ENCODE measurements at regions not wholly inside any gene's neighbourhood (a gene's known extent, or its start where the extent isn't known, plus 50 kb on each side); places are given as distances from the start of the nearest gene placed in this dataset.
"Not testable (repeated sequence)": the region's sequence is repeated elsewhere in the genome, so short reads cannot be mapped to it uniquely, and the experiment has no call there.

DNA sequence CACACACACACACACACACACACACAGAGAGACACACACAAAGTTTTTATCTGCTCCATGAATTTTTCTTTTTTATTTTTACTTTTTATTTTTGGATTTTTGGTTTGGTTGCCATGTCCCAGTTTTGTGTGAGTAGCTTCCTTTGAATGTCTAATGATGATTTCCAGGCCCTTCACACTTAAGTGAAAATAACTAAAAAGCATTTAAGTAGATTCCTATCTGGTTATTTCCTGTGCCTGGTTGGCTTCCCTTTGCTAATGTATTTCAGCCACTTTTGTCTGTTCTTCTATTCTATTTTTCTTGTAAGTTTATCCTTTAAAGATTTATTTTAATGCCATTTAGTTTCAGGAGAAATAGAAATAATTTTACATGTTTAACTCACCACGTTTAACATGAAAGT lies 755.4 kb downstream of the SLC6A15 start:
- Histone ChIP-seq H3K27ac (ENCODE audit: low read depth, low read length) (no peak overlapping the region), H3K4me3 (ENCODE audit: low read length in 3 of 3) (no peak overlapping the region), H3K4me1 (ENCODE audit: control insufficient read depth in 3 of 3, insufficient read depth in 3 of 3, low read length in 3 of 3) (no peaks in the 10 kb centered on the region), H3K9me3 (ENCODE audit: control insufficient read depth in 3 of 3, low read length in 3 of 3) (no peaks in the 10 kb centered on the region), H3K9ac (ENCODE audit: low read depth in 1 of 3, low read length in 3 of 3) (no peak overlapping the region), H3K36me3 (ENCODE audit: control insufficient read depth in 3 of 3, insufficient read depth in 3 of 3, low read length in 3 of 3) (no peaks in the 10 kb centered on the region), H3K27me3 (ENCODE audit: control insufficient read depth in 3 of 3, insufficient read depth in 3 of 3, low read length in 3 of 3) (no peaks in the 10 kb centered on the region)

DNA sequence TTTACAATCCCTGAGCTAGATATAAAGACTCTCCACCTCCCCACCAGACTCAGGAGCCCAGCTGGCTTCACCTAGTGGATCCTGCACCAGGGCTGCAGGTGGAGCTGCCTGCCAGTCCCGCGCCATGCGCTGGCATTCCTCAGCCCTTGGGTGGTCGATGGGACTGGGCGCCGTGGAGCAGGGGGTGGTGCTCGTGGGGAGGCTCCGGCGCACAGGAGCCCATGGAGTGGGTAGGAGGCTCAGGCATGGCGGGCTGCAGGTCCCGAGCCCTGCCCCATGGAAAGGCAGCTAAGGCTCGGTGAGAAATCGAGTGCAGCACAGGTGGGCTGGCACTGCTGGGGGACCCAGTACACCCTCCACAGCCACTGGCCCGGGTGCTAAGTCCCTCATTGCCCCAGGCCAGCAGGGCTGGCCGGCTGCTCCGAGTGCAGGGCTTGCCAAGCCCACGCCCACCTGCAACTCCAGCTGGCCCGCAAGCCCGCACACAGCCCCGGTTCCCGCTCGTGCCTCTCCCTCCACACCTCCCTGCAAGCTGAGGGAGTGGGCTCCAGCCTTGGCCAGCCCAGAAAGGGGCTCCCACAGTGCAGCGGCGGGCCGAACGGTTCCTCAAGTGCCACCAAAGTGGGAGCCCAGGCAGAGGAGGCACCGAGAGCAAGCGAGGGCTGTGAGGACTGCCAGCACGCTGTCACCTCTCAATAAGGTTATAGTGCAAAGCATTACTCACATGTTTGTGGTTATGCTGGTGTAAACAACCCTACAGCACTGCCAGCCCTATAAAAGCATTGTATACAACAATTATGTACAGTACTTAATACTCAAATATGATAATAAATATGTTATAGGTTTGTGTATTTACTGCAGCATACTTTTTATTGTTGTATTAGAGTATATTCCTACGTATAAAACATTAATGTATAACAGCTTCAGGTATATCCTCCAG lies 757.3 kb downstream of the SLC6A15 start:
- not testable (repeated sequence) for H3K27me3 ChIP-seq (ENCODE audit: control insufficient read depth in 3 of 3, insufficient read depth in 3 of 3, low read length in 3 of 3); H3K4me3 ChIP-seq (ENCODE audit: low read length in 3 of 3); H3K9ac ChIP-seq (ENCODE audit: low read depth in 1 of 3, low read length in 3 of 3); H3K27ac ChIP-seq (ENCODE audit: low read depth, low read length); H3K9me3 ChIP-seq (ENCODE audit: control insufficient read depth in 3 of 3, low read length in 3 of 3); H3K36me3 ChIP-seq (ENCODE audit: control insufficient read depth in 3 of 3, insufficient read depth in 3 of 3, low read length in 3 of 3); H3K4me1 ChIP-seq (ENCODE audit: control insufficient read depth in 3 of 3, insufficient read depth in 3 of 3, low read length in 3 of 3)

DNA sequence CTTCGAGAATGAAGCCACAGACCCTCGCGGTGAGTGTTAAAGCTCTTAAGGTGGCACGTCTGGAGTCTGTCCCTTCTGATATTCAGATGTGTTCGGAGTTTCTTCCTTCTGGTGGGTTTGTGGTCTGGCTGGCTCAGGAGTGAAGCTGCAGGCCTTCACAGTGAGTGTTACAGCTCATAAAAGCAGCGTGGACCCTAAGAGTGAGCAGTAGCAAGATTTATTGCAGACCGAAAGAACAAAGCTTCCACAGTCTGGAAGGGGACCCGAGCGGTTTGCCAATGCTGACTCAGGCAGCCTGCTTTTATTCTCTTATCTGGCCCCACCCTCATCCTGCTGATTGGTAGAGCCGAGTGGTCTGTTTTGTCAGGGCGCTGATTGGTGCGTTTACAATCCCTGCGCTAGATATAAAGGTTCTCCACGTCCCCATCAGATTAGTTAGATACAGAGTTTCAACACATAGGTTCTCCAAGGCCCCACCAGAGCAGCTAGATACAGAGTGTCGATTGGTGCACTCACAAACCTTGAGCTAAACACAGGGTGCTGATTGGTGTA lies 758.1 kb downstream of the SLC6A15 start:
- H3K9ac ChIP-seq (ENCODE audit: low read depth in 1 of 3, low read length in 3 of 3); H3K36me3 ChIP-seq (ENCODE audit: control insufficient read depth in 3 of 3, insufficient read depth in 3 of 3, low read length in 3 of 3); H3K9me3 ChIP-seq (ENCODE audit: control insufficient read depth in 3 of 3, low read length in 3 of 3); H3K27ac ChIP-seq (ENCODE audit: low read depth, low read length); H3K4me1 ChIP-seq (ENCODE audit: control insufficient read depth in 3 of 3, insufficient read depth in 3 of 3, low read length in 3 of 3); H3K4me3 ChIP-seq (ENCODE audit: low read length in 3 of 3); H3K27me3 ChIP-seq (ENCODE audit: control insufficient read depth in 3 of 3, insufficient read depth in 3 of 3, low read length in 3 of 3): not testable (repeated sequence)

DNA sequence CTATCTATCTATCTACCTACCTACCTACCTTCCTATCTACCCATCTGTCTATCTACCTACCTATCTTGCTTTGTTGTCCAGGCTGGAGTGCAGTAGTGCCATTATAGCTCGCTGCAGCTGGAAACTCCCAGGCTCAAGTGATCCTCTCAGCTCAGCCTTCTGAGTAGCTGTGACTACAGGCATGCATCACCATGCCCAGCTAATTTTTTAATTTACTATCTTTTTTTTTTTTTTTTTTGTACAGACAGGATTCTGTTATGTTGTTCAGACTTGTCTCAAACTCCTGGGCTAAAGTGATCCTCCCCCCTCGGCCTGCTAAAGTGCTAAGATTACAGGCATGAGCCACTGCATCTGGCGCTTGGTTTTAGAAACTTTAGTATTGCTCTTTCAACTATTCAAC lies 762.4 kb downstream of the SLC6A15 start:
- H3K27me3 ChIP-seq (ENCODE audit: control insufficient read depth in 3 of 3, insufficient read depth in 3 of 3, low read length in 3 of 3), result no peaks in the 10 kb centered on the region
- H3K27ac ChIP-seq (ENCODE audit: low read depth, low read length), result no peak overlapping the region
- H3K36me3 ChIP-seq (ENCODE audit: control insufficient read depth in 3 of 3, insufficient read depth in 3 of 3, low read length in 3 of 3), result no peaks in the 10 kb centered on the region
- H3K4me3 ChIP-seq (ENCODE audit: low read length in 3 of 3), result no peak overlapping the region
- H3K4me1 ChIP-seq (ENCODE audit: control insufficient read depth in 3 of 3, insufficient read depth in 3 of 3, low read length in 3 of 3), result no peaks in the 10 kb centered on the region
- H3K9me3 ChIP-seq (ENCODE audit: control insufficient read depth in 3 of 3, low read length in 3 of 3), result peaks cover 0 to 4% (median 0%) of the 10 kb centered on the region in 3 donors
- H3K9ac ChIP-seq (ENCODE audit: low read depth in 1 of 3, low read length in 3 of 3), result no peak overlapping the region

DNA sequence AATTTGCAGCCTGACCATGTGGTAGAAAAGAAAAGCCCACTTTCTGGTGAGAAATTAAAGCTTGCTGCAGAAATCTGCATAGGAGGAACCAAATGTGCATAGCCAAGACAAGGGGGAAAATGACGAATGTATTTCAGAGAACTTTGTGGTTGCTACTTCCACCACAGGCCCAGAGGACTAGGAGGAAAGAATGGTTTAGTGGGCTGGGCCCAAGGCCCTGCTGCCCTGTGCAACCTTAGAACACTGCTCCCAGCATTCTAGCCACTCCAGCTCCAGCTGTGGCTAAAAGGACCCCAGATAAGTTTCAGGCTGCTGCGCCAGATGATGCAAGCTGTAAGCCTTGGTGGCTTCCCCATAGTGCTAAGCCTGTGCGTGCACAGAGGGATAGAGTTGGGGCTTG lies 764.3 kb downstream of the SLC6A15 start:
- H3K9ac ChIP-seq (ENCODE audit: low read depth in 1 of 3, low read length in 3 of 3), result no peak overlapping the region
- H3K4me3 ChIP-seq (ENCODE audit: low read length in 3 of 3), result no peak overlapping the region
- peaks cover 0 to 4% (median 0%) of the 10 kb centered on the region in 3 donors for H3K9me3 ChIP-seq (ENCODE audit: control insufficient read depth in 3 of 3, low read length in 3 of 3)
- no peak overlapping the region for H3K27ac ChIP-seq (ENCODE audit: low read depth, low read length)
- H3K27me3 ChIP-seq (ENCODE audit: control insufficient read depth in 3 of 3, insufficient read depth in 3 of 3, low read length in 3 of 3), result no peaks in the 10 kb centered on the region
- H3K36me3 ChIP-seq (ENCODE audit: control insufficient read depth in 3 of 3, insufficient read depth in 3 of 3, low read length in 3 of 3), result no peaks in the 10 kb centered on the region
- H3K4me1 ChIP-seq (ENCODE audit: control insufficient read depth in 3 of 3, insufficient read depth in 3 of 3, low read length in 3 of 3), result no peaks in the 10 kb centered on the region

DNA sequence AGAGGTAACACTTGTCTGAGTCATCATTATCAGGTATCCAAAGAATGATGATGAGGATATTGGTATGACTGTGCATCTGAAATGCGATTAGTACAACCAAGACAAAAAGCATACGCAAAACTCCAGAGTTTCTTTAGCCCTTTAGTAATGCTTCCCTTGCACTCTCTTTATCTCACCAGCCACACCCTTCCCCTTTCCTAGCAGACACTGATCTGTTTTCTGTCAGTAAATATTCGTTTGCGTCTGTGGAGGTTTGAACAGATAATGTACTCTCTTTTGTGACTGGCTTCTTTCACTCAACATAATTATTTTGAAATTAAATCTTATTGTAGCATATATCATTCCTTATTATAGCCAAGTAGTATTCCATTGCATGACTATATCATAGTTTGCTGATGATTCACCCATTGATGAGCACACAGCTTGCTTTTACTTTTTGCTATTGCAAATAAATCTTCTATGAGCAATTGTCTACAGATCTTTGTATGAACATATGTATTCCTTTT lies 775.7 kb downstream of the SLC6A15 start:
- no peaks in the 10 kb centered on the region for H3K4me1 ChIP-seq (ENCODE audit: control insufficient read depth in 3 of 3, insufficient read depth in 3 of 3, low read length in 3 of 3)
- no peak overlapping the region for H3K27ac ChIP-seq (ENCODE audit: low read depth, low read length)
- H3K9ac ChIP-seq (ENCODE audit: low read depth in 1 of 3, low read length in 3 of 3), result no peak overlapping the region
- H3K4me3 ChIP-seq (ENCODE audit: low read length in 3 of 3), result no peak overlapping the region
- no peaks in the 10 kb centered on the region for H3K27me3 ChIP-seq (ENCODE audit: control insufficient read depth in 3 of 3, insufficient read depth in 3 of 3, low read length in 3 of 3)
- H3K36me3 ChIP-seq (ENCODE audit: control insufficient read depth in 3 of 3, insufficient read depth in 3 of 3, low read length in 3 of 3), result no peaks in the 10 kb centered on the region
- H3K9me3 ChIP-seq (ENCODE audit: control insufficient read depth in 3 of 3, low read length in 3 of 3), result no peaks in the 10 kb centered on the region

DNA sequence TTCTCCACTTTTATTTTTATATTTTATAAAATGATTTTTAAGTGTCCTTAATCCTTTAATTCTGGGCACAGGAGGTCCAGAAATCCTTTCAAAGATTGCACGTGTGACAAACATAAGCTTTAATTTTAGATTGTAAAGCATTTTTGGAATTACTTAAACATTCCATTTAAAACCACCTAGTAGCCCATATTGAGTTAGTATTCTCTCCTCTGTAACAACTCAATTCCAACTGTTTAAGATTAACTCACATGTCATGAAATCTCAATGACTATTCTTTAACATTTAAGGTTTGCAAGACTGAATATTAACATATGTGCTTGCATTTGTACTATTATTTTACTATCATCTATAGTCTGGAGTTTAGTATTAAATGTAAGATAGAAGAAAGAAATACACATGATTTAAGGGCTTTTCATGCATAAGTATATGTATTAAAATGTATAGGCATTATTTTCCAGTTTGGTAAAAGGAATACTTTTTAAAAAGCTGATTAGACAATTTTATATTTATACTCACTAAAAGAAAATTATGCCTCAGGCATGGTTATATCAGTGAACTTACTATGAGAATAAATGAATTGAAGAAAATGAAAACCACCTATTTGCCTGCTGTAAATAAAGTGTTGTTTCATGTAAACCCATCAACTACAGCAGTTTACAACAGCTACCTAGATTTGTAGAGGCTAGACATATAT lies 776.9 kb downstream of the SLC6A15 start:
- Histone ChIP-seq H3K9ac (ENCODE audit: low read depth in 1 of 3, low read length in 3 of 3) (no peak overlapping the region), H3K4me3 (ENCODE audit: low read length in 3 of 3) (no peak overlapping the region), H3K9me3 (ENCODE audit: control insufficient read depth in 3 of 3, low read length in 3 of 3) (no peaks in the 10 kb centered on the region), H3K36me3 (ENCODE audit: control insufficient read depth in 3 of 3, insufficient read depth in 3 of 3, low read length in 3 of 3) (no peaks in the 10 kb centered on the region), H3K4me1 (ENCODE audit: control insufficient read depth in 3 of 3, insufficient read depth in 3 of 3, low read length in 3 of 3) (no peaks in the 10 kb centered on the region), H3K27ac (ENCODE audit: low read depth, low read length) (no peak overlapping the region), H3K27me3 (ENCODE audit: control insufficient read depth in 3 of 3, insufficient read depth in 3 of 3, low read length in 3 of 3) (no peaks in the 10 kb centered on the region)

DNA sequence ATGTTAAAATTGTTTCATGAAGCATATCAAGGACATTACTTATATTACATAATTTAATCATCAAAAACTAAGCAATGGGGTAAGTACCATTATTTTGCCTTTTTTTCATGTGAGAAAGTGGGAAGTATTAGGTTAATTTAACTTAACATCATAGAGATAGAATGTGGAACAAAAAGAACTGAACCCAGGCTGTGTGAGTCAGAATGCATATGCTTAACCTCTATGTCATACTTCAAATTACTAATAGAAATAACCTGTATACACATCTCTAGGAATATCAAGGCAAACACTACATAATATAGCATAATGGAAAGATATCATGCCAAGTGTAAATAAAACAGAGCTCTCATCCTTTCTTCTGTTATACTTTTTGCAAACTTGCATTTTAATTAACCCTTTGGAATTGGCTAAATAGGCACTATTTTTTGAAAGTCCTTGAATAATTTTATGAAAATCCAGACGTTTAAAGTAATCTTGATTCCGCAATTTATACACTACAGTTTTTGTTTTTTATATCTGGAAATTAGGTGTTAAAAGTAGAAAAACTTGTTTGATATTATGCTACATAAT lies 777.7 kb downstream of the SLC6A15 start:
- no peaks in the 10 kb centered on the region for H3K36me3 ChIP-seq (ENCODE audit: control insufficient read depth in 3 of 3, insufficient read depth in 3 of 3, low read length in 3 of 3)
- no peaks in the 10 kb centered on the region for H3K4me1 ChIP-seq (ENCODE audit: control insufficient read depth in 3 of 3, insufficient read depth in 3 of 3, low read length in 3 of 3)
- H3K9me3 ChIP-seq (ENCODE audit: control insufficient read depth in 3 of 3, low read length in 3 of 3), result no peaks in the 10 kb centered on the region
- H3K27ac ChIP-seq (ENCODE audit: low read depth, low read length), result no peak overlapping the region
- H3K27me3 ChIP-seq (ENCODE audit: control insufficient read depth in 3 of 3, insufficient read depth in 3 of 3, low read length in 3 of 3), result no peaks in the 10 kb centered on the region
- no peak overlapping the region for H3K9ac ChIP-seq (ENCODE audit: low read depth in 1 of 3, low read length in 3 of 3)
- H3K4me3 ChIP-seq (ENCODE audit: low read length in 3 of 3), result no peak overlapping the region

DNA sequence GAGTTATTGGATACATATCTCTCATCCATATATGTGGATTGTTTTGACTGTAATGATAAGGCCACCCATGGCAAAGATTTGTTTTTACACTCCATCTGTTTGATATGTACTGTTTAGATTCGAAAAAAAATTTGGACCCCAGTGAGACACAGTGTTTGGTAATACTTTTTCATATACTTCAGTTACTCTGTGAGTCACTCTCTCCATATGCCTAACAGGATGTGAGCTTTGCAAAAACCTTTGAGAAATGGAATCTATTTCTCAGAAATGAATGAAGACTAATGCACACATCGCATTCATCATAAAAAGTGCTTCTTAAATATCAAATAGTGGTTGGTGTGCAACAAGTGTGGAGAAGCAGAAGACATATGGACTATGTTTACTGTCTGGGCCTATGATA lies 781.5 kb downstream of the SLC6A15 start:
- H3K27me3 ChIP-seq (ENCODE audit: control insufficient read depth in 3 of 3, insufficient read depth in 3 of 3, low read length in 3 of 3), result no peaks in the 10 kb centered on the region

More for the DNA sequence above, 781.5 kb downstream of the SLC6A15 start:
- H3K4me1 ChIP-seq (ENCODE audit: control insufficient read depth in 3 of 3, insufficient read depth in 3 of 3, low read length in 3 of 3), result no peaks in the 10 kb centered on the region
- H3K27ac ChIP-seq (ENCODE audit: low read depth, low read length), result no peak overlapping the region
- H3K9me3 ChIP-seq (ENCODE audit: control insufficient read depth in 3 of 3, low read length in 3 of 3), result peaks cover 0 to 4% (median 0%) of the 10 kb centered on the region in 3 donors
- no peaks in the 10 kb centered on the region for H3K36me3 ChIP-seq (ENCODE audit: control insufficient read depth in 3 of 3, insufficient read depth in 3 of 3, low read length in 3 of 3)
- no peak overlapping the region for H3K4me3 ChIP-seq (ENCODE audit: low read length in 3 of 3)
- H3K9ac ChIP-seq (ENCODE audit: low read depth in 1 of 3, low read length in 3 of 3), result no peak overlapping the region
